ENCODE measurements at regions not wholly inside any gene's neighbourhood (a gene's known extent, or its start where the extent isn't known, plus 50 kb on each side); places are given as distances from the start of the nearest gene placed in this dataset.

GRCh38 chr1:238214449-238214848 is 323.7 kb upstream of the ZP4 start:
- H3K36me3 ChIP-seq: no peaks in the 10 kb centered on the region
- ATAC-seq: no peak
- no peaks in the 10 kb centered on the region for H3K27me3 ChIP-seq
- intact Hi-C loops (cut with DNase I): no loop called here
- DNase-seq: no peak
- no peak overlapping the region for H3K27ac ChIP-seq
- H3K9me3 ChIP-seq: peaks cover 0 to 5% of the 10 kb centered on the region in 2 donors
- no peak for TF ChIP-seq CTCF (IDR thresholded peaks at IDR 0.05)
- H3K4me1 ChIP-seq: no peaks in the 10 kb centered on the region
- no peak overlapping the region for H3K4me3 ChIP-seq

DNA sequence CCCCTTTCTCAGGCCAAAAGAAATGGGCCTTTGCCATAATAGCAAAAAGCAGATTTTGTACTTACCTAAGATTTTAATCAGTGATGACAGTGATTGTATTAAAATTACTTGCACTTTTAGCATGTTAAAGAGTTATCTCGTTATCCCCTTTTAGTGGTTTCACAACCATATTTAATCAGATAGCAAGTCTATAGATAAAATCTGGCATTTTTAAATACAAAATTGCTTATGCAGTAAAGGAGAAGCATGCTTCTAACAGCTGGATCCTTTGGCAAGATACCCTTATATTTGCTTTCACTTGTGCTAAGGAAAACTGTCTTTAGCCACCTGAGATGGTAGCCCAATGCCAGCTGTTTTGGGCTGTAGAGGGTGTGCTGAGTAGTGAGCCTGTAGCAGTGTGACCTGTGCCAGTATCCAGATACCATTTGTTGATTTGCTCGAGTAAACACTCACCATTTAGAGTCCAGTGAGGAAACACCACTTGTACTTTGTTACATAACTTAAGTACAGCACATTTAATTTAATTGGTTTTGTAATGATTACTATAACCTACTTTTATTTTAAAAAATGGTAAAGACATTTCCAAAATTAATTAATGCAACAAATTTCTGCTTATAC is 314.4 kb upstream of the ZP4 start:
- Histone ChIP-seq H3K4me1 (no peaks in the 10 kb centered on the region), H3K9me3 (peaks cover 0 to 6% of the 10 kb centered on the region in 2 donors), H3K4me3 (no peak overlapping the region), H3K27ac (no peak overlapping the region), H3K36me3 (no peaks in the 10 kb centered on the region), H3K27me3 (no peaks in the 10 kb centered on the region)
- intact Hi-C loops (cut with DNase I): no loop called here
- DNase-seq (peak in 2 of 4 donors; percentile 1 to 6), ATAC-seq (peak; percentile 71)
- no peak for TF ChIP-seq CTCF (IDR thresholded peaks at IDR 0.05)

- TF ChIP-seq CTCF (IDR thresholded peaks at IDR 0.05): no peak
Observed at GRCh38 chr1:238201992-238202391, 311.3 kb upstream of the ZP4 start.

DNA sequence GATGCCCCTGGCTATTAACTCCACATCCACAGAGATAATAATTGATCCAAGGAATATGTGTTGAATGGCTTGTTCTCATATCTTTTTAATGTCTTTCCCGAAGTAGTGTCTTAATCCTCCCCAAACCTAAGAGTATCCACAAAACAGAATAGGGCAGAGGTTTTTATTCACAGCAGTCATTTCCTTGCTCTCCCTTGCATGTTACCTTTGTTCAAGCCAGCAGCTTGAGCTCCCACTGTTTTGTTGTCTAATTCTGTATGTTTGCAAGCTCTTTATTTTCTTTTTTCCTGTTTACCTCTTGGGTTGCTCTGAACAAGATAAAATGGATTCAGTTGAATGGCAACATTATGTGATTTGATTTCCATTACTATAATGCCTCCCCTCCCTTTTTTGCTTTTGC is 308.6 kb upstream of the ZP4 start:
- no peak overlapping the region for H3K27ac ChIP-seq
- H3K4me3 ChIP-seq: no peak overlapping the region
- no peaks in the 10 kb centered on the region for H3K27me3 ChIP-seq
- no peak for DNase-seq
- no peak for TF ChIP-seq CTCF (IDR thresholded peaks at IDR 0.05)
- intact Hi-C loops (cut with DNase I): no loop called here
- peaks cover 0 to 6% of the 10 kb centered on the region in 2 donors for H3K9me3 ChIP-seq
- no peaks in the 10 kb centered on the region for H3K4me1 ChIP-seq
- no peak for ATAC-seq
- no peaks in the 10 kb centered on the region for H3K36me3 ChIP-seq

More at GRCh38 chr1:238201992-238202391, 311.3 kb upstream of the ZP4 start:
- H3K27me3 ChIP-seq: no peaks in the 10 kb centered on the region
- peaks cover 0 to 6% of the 10 kb centered on the region in 2 donors for H3K9me3 ChIP-seq
- H3K4me1 ChIP-seq: no peaks in the 10 kb centered on the region
- H3K27ac ChIP-seq: no peak overlapping the region
- intact Hi-C loops (cut with DNase I): no loop called here
- DNase-seq: no peak
- H3K36me3 ChIP-seq: no peaks in the 10 kb centered on the region
- no peak overlapping the region for H3K4me3 ChIP-seq
- no peak for ATAC-seq

- H3K27ac ChIP-seq: no peak overlapping the region
- no peak for DNase-seq
Observed at GRCh38 chr1:238196516-238196915, 305.8 kb upstream of the ZP4 start.

More at GRCh38 chr1:238196516-238196915, 305.8 kb upstream of the ZP4 start:
- Histone ChIP-seq H3K4me1 (no peaks in the 10 kb centered on the region), H3K36me3 (no peaks in the 10 kb centered on the region), H3K27me3 (no peaks in the 10 kb centered on the region), H3K9me3 (no peaks in the 10 kb centered on the region), H3K4me3 (no peak overlapping the region)
- TF ChIP-seq CTCF (IDR thresholded peaks at IDR 0.05): no peak
- intact Hi-C loops (cut with DNase I): no loop called here
- no peak for ATAC-seq
